ENCODE measurements at regions not wholly inside any gene's neighbourhood (a gene's known extent, or its start where the extent isn't known, plus 50 kb on each side); places are given as distances from the start of the nearest gene placed in this dataset.
"Not testable (repeated sequence)": the region's sequence is repeated elsewhere in the genome, so short reads cannot be mapped to it uniquely, and the experiment has no call there.

DNA sequence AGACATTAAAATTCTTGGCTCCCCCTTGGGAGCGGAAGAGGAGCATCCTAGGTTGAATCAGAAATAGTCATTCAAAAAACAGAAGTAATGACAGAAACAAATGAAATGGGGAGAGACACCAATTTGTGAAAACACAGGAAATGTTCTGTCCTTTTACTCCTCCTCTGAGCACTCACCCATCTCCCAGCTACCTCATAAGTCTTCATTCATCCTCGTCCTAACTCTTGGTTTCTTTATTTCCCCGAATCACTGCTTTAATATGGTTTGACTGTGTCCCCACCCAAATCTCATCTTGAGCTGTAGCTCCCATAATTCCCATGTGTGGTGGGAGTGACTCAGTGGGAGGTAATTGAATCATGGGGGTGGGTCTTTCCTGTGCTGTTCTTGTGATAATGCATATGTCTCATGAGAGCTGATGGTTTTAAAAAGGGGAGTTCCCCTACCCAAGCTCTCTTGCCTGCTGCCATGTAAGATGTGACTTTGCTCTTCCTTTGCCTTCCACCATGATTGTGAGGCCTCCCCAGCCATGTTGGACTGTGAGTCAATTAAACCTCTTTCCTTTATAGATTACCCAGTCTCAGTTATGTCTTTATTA lies 579.7 kb upstream of the CBLB start:
- DNase-seq (ENCODE audit: low read depth) = not testable (repeated sequence)

DNA sequence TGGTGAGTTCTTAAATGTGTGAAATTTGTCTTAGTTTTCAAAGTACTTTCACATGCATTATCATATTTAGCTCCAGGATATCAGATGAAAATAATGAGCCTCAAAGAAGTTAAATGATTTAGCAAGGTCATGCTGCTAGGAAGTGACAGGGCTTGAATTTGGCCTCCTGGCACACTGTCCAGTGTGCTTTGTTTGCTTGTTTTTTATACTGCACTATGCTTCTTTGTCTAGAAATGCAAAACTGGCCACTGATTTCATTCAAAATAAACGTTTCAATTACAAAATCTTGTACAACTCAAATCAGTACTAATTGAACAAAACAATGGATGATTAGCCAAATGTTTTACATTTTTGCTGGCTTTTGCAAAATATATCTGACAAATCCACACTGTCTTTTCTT lies 583.3 kb upstream of the CBLB start:
- DNase-seq (ENCODE audit: low read depth) = no peak

DNA sequence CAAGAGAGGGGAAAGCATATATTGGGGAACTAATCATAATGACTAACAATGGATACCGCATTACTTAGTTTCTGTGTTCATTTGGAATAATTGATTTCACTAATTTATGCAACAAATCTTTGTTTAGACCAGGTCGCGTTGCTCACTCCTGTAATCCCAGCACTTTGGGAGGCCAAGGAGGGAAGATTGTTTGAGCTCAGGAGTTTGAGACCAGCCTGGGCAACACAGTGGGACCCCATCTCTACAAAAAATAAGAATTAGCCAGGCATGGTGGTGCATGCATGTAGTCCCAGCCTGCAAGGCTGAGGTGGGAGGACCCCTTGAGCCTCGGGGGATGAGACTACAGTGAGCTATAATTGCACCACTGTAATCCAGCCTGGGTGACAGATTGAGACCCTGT lies 585.7 kb upstream of the CBLB start:
- DNase-seq (ENCODE audit: low read depth) = no peak

DNA sequence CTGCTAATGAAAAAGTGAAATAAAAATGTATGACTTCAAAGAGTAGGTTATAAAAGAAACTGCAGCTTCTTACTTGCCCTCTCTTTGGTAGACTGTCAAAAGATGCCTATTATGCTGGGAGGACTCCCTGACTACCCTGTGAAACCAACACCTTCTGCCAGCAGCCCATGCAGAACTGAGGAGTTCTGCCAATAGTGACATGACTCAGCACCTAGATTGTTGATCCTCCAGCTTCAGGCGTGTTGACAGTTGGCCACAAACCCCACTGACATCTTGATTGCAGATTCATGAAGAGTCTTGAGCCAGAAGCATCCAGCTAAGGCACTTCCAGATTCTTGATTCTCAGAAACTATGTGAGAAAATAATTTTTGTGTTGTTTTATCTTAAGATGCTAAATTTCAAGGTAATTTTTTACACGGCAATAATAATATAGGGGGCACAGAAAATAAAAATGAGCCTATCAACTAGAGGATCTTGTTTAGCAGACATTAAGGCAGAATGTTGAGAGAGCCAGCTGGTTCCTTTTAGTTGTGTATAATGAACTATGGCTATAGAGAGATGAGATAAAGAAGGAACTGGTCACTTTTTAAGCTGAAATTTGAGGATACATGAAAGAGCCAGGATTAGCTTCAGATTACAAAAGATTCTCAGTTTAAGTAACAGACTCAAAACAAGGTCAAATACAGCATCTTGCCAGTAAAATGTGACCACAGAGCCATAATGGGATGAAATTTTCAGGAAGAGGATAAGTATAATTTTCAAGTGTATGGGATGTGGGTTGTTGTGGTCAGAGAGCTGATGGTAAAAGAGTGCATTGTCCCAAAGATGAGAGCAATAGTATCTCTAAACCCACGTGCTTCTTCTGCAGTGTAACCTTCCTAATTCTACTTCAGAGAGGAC lies 588.7 kb upstream of the CBLB start:
- peak; percentile 97 for DNase-seq (ENCODE audit: low read depth)

DNA sequence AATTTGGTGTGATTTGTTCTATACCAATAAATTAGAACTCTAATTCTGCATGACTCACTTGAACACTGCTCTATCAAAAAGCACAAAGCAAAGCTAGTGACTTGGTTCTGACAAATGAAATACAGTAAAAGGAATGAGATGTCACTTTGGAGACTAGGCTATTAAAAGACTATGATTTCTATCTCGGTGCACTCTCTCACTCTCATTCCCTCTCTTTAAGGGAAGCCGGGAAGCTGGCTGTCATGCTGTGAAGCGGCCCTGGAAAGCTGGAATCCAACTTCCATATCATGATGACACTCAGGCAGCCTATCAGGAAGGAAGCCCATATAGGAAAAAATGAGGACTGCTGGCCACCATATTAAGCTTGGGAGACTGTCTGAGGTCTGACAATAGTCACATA lies 590.1 kb upstream of the CBLB start:
- no peak for DNase-seq (ENCODE audit: low read depth)

DNA sequence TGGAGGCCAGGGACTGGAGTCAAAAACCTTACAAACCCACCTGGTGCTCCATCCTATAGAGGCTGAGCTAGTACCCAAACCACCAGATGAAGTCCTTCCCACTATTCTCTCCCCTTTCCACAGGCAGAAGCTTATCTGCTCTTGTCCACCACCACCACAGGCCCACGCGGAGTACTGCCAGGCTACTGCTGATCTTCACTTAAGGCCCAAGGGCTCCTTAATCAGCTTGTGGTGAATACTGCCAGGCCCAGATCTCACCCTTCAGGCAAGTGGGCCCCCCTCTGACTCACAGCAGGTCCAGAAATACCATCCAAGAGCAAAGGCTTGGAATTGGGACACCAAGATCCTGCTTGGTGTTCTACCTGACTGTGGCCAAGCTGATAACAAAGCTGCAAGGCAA lies 598.1 kb upstream of the CBLB start:
- DNase-seq (ENCODE audit: low read depth) = no peak

DNA sequence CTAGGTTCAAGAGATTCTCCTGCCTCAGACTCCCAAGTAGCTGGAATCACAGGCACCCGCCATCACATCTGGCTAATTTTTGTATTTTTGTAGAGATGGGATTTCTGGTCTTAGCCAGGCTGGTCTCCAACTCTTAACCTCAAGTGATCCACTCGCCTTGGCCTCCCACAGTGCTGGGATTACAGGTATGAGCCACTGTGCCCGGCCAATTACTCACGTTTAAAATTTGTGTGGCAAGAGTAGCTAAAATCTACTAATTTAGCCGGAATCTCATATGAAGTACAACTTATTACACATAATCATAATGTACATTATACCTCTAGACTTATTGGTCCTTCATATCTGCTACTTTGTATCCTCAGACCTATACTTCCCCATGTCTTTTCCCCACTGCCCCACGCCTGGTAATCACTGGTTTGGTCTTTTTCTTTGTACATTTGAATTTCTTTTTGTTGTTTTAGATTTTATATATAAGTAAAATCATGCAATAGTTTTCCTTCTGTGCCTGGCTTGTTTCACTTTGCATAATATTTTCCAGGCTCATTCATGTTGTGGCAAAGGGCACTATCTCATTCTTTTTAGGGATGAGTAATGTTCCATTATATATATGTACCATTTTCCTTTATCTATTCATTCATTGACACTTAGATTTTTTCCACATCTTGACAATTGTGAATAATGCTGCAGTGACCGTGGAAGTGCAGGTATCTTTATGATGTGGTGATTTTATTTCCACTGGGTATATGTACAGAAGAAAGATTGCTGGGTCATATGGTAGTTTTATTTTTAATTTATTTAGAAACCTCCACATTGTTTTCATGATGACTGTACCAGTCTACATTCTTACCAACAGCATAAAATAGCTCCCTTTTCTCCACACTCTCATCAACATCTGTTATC lies 605.0 kb upstream of the CBLB start:
- DNase-seq (ENCODE audit: low read depth) = no peak

DNA sequence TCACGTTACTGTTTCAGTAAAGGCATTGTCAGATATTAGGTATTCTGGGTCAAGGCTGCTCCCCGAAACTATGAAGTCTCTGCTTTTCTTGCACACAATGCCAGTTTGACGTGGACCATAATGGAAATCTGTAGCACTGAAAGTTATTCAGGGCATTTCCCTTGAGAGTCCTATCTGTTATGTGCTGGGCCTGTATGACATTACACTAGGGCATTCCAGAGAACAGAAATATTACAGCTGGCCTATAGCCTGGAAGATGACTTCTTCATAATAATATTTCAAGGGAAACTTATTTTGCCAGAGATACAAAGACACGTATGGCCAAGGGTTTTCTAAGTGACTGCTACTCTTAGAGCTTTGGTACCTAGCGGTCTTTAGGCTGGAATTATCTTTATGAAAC lies 613.6 kb upstream of the CBLB start:
- DNase-seq (ENCODE audit: low read depth) = no peak

DNA sequence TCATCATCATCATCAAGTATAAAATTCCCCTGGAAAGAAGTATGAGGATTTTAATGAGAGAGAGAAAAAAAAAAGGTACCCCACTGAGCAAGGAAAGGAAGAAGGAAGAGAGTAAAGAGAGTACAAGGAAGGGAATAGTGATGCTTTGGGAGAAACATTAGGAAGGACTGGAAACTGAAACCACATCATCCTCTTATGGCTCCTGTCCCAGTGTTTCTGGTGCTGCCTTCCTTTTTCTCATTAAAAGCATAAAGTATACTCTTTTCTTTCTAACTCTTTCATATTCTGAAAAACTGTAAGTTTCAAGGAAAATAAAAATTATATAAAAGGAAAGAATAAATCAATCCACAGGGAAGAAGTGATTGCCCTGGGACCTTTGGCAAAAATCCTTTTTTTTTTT lies 616.4 kb upstream of the CBLB start:
- DNase-seq (ENCODE audit: low read depth) = no peak

DNA sequence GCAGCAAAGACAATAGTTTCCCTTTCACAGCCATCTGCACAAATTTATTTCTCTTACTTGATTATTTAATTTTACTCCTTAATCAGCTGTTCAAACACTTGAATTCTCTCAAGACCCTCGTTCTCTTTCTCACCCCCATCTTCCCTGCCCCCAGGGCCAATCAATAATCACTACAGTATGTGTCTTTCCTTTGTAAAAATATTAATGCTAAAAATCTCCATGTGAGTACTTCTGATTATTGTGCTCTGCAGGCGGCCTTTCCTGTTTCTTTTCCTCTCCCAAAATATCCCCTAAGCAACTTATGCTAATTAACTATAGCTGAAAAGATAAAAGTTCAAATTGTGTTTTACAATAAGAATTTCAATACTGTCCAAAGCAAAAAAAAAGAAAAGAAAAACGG lies 617.0 kb upstream of the CBLB start:
- no peak for DNase-seq (ENCODE audit: low read depth)

DNA sequence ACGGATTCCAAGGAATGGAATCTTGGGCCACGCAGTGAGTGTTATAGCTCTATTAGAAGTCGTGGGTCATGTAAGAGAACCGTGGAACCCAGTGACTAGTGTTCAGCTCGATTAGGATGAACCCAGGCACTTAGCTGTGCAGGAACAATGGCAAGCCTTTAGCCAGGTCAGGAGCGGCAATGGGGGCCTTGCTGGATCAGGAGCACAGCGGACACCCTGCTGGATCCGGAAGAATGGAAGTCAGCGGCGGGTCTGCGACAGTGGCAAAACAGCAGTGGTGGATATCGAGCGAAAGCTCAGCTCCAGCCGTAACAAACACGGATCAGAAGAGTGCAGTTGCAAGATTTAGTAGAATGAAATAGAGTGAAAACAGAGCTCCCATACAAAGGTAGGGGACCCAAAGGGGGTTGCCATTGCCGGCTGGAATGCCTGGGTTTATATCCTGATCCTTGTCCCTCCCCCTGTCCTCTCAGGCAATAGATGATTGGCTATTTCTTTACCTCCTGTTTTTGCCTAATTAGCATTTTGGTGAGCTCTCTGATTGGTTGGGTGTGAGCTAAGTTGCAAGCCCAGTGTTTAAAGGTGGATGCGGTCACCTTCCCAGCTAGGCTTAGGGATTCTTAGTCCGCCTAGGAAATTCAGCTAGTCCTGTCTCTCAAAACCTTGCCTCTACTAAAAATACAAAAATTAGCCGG lies 618.3 kb upstream of the CBLB start:
- DNase-seq (ENCODE audit: low read depth) = not testable (repeated sequence)

DNA sequence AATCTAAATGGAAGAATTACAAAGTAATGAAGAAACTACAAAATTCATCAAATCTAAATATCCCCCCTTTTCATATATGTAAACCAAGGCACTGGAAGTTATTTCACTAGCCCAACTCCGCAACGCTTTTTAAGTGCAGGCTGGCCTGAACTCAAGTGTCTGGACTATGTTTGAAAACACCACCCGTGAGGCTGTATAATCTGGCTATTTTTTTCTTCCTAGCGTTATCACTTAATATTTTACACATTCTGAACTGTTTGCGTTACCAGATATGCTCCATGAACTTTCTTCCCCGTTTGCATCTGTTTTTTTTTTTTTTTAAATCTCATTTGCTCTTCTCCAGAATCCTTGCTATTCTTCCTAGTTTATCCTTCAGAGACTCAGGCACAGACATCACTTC lies 619.5 kb upstream of the CBLB start:
- no peak for DNase-seq (ENCODE audit: low read depth)

DNA sequence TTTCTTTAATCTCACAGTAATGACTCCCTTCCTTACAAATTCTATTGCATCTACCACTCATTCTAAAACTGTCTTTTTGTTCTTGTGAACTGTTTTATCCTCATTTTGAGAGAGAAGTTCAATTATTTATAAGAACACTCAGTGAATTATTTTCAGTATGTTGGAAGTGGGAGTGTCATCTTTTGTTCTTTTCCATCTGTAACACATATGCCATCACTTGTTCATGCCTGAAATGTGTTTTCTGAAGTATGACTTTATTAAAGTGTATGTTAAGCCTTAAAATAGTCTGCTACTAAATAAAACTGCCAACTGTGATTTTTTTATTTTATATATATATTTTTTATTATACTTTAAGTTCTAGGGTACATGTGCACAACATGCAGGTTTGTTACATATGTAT lies 623.0 kb upstream of the CBLB start:
- DNase-seq (ENCODE audit: low read depth) = no peak

DNA sequence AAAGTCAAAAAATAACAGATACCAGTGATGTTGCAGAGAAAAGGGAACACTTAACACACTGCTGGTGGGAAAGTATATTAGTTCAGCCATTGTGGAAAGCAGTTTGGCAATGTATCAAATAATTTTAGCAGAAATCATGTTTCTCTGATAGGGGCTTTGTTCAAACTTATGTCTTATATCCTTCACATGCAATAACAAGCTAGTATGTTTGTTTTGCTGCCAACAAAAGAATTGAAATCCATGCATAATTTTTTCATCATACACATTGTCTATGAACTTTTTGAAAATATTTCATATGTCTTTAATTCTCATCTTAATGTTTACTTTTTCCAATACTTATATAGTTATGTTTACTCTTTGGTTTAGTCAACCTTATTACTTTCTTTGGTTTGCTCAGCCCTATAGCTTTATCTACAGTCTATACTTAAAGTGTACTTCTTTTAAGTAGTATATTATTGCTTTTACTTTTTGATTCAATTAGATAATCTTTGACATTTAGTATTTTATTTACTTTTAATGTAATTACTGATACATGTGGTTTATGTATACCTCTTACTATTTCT lies 639.6 kb upstream of the CBLB start:
- no peak for DNase-seq (ENCODE audit: low read depth)

DNA sequence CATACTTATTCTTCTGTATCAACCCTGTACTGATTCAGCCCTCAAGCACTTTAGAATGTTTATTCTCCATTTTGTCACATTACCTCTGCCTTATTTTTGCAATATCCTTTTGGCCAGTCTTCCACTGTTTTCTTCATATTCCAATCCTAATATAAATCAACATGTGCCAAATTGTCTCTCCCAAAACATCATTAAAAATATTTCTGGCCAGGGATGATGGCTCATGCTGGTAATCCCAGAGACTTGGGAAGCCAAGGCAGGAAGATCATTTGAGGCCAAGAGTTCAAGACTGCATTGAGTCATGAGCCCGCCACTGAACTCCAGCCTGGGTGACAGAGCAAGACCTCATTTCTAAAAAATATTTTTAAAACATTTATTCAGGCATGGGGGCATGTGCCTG lies 641.4 kb upstream of the CBLB start:
- no peak for DNase-seq (ENCODE audit: low read depth)

DNA sequence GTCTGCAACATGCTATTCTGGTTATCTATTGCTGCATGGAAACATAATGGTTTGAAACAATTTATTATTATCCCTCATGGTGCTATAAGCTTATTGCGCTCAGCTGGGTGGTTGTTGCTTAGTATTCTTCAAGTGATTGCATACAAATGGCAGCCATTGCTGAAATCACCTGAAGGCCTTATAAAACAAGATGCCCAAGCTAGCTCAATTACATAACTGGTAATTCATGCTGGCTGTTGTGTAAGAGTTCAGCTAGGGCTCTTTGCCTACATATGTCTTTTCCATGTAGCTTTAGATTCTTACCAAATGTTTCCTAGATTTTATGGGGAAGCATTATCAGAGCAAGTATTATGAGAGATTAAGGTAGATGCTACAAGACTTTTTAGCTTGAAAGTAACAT lies 644.0 kb upstream of the CBLB start:
- no peak for DNase-seq (ENCODE audit: low read depth)

DNA sequence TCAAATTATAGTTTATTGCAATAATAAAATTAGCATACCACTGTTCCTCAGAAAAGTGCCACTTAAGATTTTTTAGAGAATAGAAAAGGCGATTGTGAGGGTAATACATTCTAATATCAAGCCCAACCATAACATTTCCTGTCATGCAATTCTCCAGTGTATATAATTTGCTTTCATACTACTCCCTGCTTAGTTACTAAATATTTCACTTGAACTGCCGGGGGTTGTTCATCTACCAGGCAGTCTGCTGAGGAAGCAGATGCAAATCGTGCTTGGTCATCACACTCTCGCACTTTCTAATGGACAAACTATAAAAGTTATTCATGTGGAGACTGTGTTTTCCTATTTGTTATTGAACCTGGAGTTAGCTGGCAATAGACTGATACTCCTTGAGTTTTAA lies 645.6 kb upstream of the CBLB start:
- DNase-seq (ENCODE audit: low read depth) = peak; percentile 88

DNA sequence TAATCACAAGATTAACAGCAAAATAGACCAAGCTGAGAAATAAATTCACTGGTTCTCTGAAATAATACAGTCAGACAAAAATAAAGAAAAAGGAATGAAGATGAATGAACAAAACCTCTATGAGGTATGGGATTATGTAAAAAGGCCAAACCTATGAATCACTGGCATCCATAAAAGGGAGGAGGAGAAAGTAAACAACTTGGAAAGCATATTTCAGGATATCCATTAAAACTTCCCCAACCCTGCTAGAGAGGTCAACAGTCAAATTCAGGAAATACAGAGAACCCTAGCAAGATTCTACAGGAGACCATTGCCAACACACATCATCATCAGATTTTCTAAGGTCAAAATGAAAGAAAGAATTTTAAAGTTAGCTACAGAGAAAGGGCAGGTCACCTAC lies 649.7 kb upstream of the CBLB start:
- DNase-seq (ENCODE audit: low read depth) = peak; percentile 72

DNA sequence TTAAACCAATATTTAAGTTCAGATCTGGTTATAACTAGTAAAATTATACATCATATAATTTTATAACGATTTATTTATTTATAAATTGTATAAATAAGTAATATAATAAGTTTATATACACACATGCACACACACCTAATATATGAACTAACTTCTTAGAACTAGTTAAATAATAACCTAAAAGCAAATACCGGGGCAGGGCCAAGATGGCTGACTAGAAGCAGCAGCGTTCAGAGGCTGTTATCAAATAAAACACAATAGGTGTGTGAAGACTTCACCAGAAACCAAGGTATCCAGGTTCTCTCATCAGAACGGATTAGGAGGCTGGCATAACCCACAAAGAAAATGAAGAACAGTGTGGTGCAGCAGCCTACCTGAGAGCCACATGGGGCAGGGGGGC lies 653.6 kb upstream of the CBLB start:
- no peak for DNase-seq (ENCODE audit: low read depth)

DNA sequence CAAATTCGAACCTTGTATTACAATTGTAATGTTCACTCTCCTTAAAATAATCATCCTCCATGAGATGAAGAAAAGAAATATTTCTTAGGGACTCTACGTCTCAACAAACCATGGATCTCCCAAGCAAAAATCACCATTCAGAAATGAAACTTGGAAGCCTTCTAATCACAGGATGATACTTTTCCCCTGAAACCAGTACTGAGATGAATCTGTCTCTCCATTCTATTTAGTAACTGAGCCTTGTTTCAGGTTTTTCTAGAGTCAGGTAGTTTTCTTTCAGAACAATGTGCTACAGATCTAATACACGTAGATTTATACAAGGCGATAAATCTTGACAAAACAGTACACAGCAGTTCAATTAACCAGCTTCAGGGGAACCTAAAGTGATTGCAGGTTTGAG lies 660.1 kb upstream of the CBLB start:
- no peak for DNase-seq (ENCODE audit: low read depth)

DNA sequence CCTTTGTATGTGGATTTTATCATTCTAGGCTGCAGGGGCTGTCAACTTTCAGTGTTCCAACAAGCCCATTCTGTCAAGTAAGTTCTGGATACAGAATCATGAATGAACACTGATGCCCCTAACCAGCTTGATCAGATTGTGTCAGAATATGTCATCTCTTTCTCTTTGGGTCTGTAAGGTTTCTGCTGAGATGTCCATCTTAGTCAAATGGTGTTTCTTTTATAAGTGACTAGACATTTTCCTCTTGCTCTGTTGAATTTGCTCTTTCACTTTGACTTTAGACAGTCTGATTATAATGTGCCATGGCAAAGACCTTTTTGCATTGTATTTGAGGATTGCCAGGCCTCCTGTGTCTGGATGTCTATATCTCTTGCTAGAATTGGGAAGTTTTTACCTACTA lies 660.9 kb upstream of the CBLB start:
- DNase-seq (ENCODE audit: low read depth) = no peak

DNA sequence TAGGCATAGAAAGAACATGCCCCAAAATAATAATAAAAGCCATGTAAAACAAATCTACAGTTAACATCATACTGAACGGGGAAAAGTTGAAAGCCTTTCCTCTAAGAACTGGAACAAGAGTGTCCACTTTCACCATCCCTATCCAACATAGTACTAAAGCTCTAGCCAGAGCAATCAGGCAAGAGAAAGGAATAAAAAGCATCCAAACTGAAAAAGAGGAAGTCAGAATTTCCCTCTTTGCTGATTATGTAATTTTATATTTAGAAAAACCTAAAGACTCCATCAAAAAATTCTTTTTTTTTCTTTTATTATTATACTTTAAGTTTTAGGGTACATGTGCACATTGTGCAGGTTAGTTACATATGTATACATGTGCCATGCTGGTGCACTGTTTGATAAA lies 661.6 kb upstream of the CBLB start:
- no peak for DNase-seq (ENCODE audit: low read depth)
